CD4-positive, CD25-positive, alpha-beta regulatory T cell (primary cell): ENCODE measurements at regions not wholly inside any gene's neighbourhood (a gene's known extent, or its start where the extent isn't known, plus 50 kb on each side); places are given as distances from the start of the nearest gene placed in this dataset.

Source experiments
- ATAC-seq, 2 donors: fragments of 150-1000 bp; cut with Tn5 transposase; one replicate each; pipeline ENCODE4 v1.10.0; 2021; ENCODE audit warnings: low read depth in 2 of 2, moderate number of reproducible peaks in 2 of 2, moderate library complexity in 1 of 2
- DNase-seq, 3 donors: peaks; one replicate each; pipeline versions ENCODE4 v3.0.0 to v3.0.0-alpha.2; 2012 to 2022; ENCODE audit warnings: mixed read lengths in 1 of 3
- H3K27ac ChIP-seq: one replicate; pipeline ENCODE4 v1.7.0; 2013; ENCODE audit warnings: mild to moderate bottlenecking, low read length; ENCODE audit not compliant: insufficient read depth, poor library complexity, severe bottlenecking
- H3K27me3 ChIP-seq: one replicate; pipeline ENCODE4 v1.7.0; 2013; ENCODE audit warnings: low read length; ENCODE audit not compliant: control insufficient read depth, insufficient read depth
- H3K36me3 ChIP-seq: one replicate; pipeline ENCODE4 v1.7.0; 2013; ENCODE audit warnings: mild to moderate bottlenecking, low read length, moderate library complexity; ENCODE audit not compliant: control insufficient read depth, insufficient read depth
- H3K4me1 ChIP-seq: 2 replicates; pipeline ENCODE4 v1.7.0; 2013; ENCODE audit warnings: mild to moderate bottlenecking, low read length; ENCODE audit not compliant: insufficient read depth, control insufficient read depth, poor library complexity, severe bottlenecking
- H3K4me3 ChIP-seq: one replicate; pipeline ENCODE4 v1.7.0; 2013; ENCODE audit warnings: low read depth, mild to moderate bottlenecking, low read length, moderate library complexity
- H3K9me3 ChIP-seq, 2 experiments: 1 replicate in 1 of 2; 2 replicates in 1 of 2; pipeline ENCODE4 v1.7.0; 2013; ENCODE audit warnings: low read length in 2 of 2, mild to moderate bottlenecking in 1 of 2, moderate library complexity in 1 of 2; ENCODE audit not compliant: control insufficient read depth in 2 of 2
- H3K27ac Mint-ChIP-seq, 3 donors: one replicate each; pipeline ENCODE4 v1.8.0; 2020 to 2022; ENCODE audit warnings: mild to moderate bottlenecking in 3 of 3, mixed read lengths in 3 of 3, moderate library complexity in 2 of 3
- H3K27me3 Mint-ChIP-seq: one replicate; pipeline ENCODE4 v1.8.0; 2022; ENCODE audit warnings: mild to moderate bottlenecking, mixed read lengths
- H3K36me3 Mint-ChIP-seq: one replicate; pipeline ENCODE4 v1.8.0; 2020; ENCODE audit warnings: mixed read lengths
- H3K4me1 Mint-ChIP-seq, 4 donors: one replicate each; pipeline ENCODE4 v1.8.0; 2020 to 2022; ENCODE audit warnings: mixed read lengths in 4 of 4, mild to moderate bottlenecking in 1 of 4
- H3K4me3 Mint-ChIP-seq, 4 donors: one replicate each; pipeline ENCODE4 v1.8.0; 2020 to 2022; ENCODE audit warnings: mild to moderate bottlenecking in 4 of 4, mixed read lengths in 4 of 4, moderate library complexity in 3 of 4
- H3K9me3 Mint-ChIP-seq, 7 donors: one replicate each; pipeline ENCODE4 v1.8.0; 2020 to 2022; ENCODE audit warnings: mixed read lengths in 7 of 7, mild to moderate bottlenecking in 3 of 7, moderate library complexity in 2 of 7

- Mint-ChIP-seq H3K27me3 (no peaks in the 10 kb centered on the region), H3K27ac (no peak overlapping the region), H3K4me3 (no peak overlapping the region), H3K36me3 (no peaks in the 10 kb centered on the region), H3K4me1 (no peaks in the 10 kb centered on the region), H3K9me3 (peaks cover under 1 to 16% (median 5%) of the 10 kb centered on the region in 7 donors)
- DNase-seq (no peak), ATAC-seq (no peak)
- Histone ChIP-seq H3K4me1 (no peaks in the 10 kb centered on the region), H3K36me3 (no peaks in the 10 kb centered on the region), H3K4me3 (no peak overlapping the region), H3K27me3 (no peaks in the 10 kb centered on the region), H3K27ac (no peak overlapping the region), H3K9me3 (no peaks in the 10 kb centered on the region)
Observed at GRCh38 chr6:23445157-23445710, 680.8 kb upstream of the NRSN1 start.

GRCh38 chr6:23446469-23446967 lies 679.5 kb upstream of the NRSN1 start:
- peaks cover 0 to 14% (median 3%) of the 10 kb centered on the region in 7 donors for H3K9me3 Mint-ChIP-seq
- ATAC-seq (no peak), DNase-seq (no peak)
- H3K27ac Mint-ChIP-seq, result no peak overlapping the region
- Histone ChIP-seq H3K4me1 (no peaks in the 10 kb centered on the region), H3K27me3 (no peaks in the 10 kb centered on the region), H3K36me3 (no peaks in the 10 kb centered on the region), H3K27ac (no peak overlapping the region), H3K4me3 (no peak overlapping the region), H3K9me3 (no peaks in the 10 kb centered on the region)
- no peaks in the 10 kb centered on the region for H3K27me3 Mint-ChIP-seq
- H3K36me3 Mint-ChIP-seq, result no peaks in the 10 kb centered on the region
- no peak overlapping the region for H3K4me3 Mint-ChIP-seq
- H3K4me1 Mint-ChIP-seq, result no peaks in the 10 kb centered on the region

- Mint-ChIP-seq H3K27ac (no peak overlapping the region), H3K27me3 (no peaks in the 10 kb centered on the region)
- no peak overlapping the region for H3K4me3 ChIP-seq
Observed at GRCh38 chr6:23447731-23448130, 678.3 kb upstream of the NRSN1 start.

GRCh38 chr6:23448281-23448680 lies 677.7 kb upstream of the NRSN1 start:
- Histone ChIP-seq H3K36me3 (no peaks in the 10 kb centered on the region), H3K27me3 (no peaks in the 10 kb centered on the region), H3K9me3 (no peaks in the 10 kb centered on the region), H3K4me3 (no peak overlapping the region), H3K4me1 (no peaks in the 10 kb centered on the region), H3K27ac (no peak overlapping the region)
- no peaks in the 10 kb centered on the region for H3K27me3 Mint-ChIP-seq
- no peak overlapping the region for H3K27ac Mint-ChIP-seq
- H3K9me3 Mint-ChIP-seq, result peaks cover 0 to 11% (median 4%) of the 10 kb centered on the region in 7 donors
- no peak for DNase-seq
- no peak overlapping the region for H3K4me3 Mint-ChIP-seq
- H3K36me3 Mint-ChIP-seq, result no peaks in the 10 kb centered on the region
- no peak for ATAC-seq
- no peaks in the 10 kb centered on the region for H3K4me1 Mint-ChIP-seq

More at GRCh38 chr6:23447731-23448130, 678.3 kb upstream of the NRSN1 start:
- Histone ChIP-seq H3K27me3 (no peaks in the 10 kb centered on the region), H3K4me1 (no peaks in the 10 kb centered on the region), H3K9me3 (no peaks in the 10 kb centered on the region), H3K36me3 (no peaks in the 10 kb centered on the region), H3K27ac (no peak overlapping the region)
- ATAC-seq (no peak), DNase-seq (no peak)
- no peaks in the 10 kb centered on the region for H3K4me1 Mint-ChIP-seq
- H3K4me3 Mint-ChIP-seq, result no peak overlapping the region
- no peaks in the 10 kb centered on the region for H3K36me3 Mint-ChIP-seq
- peaks cover 0 to 12% (median 4%) of the 10 kb centered on the region in 7 donors for H3K9me3 Mint-ChIP-seq

- H3K9me3 ChIP-seq, result no peaks in the 10 kb centered on the region
- H3K27ac Mint-ChIP-seq, result no peak overlapping the region
- no peaks in the 10 kb centered on the region for H3K36me3 Mint-ChIP-seq
- no peaks in the 10 kb centered on the region for H3K4me1 Mint-ChIP-seq
- H3K4me3 Mint-ChIP-seq, result no peak overlapping the region
- no peaks in the 10 kb centered on the region for H3K27me3 Mint-ChIP-seq
- no peak overlapping the region for H3K27ac ChIP-seq
- no peak for ATAC-seq
- no peaks in the 10 kb centered on the region for H3K36me3 ChIP-seq
- H3K4me3 ChIP-seq, result no peak overlapping the region
- no peaks in the 10 kb centered on the region for H3K27me3 ChIP-seq
- H3K9me3 Mint-ChIP-seq, result peaks cover 1 to 9% (median 4%) of the 10 kb centered on the region in 7 donors
- no peaks in the 10 kb centered on the region for H3K4me1 ChIP-seq
- no peak for DNase-seq
Observed at GRCh38 chr6:23454080-23454976, 671.7 kb upstream of the NRSN1 start.

- Mint-ChIP-seq H3K9me3 (peaks cover 0 to 9% (median 4%) of the 10 kb centered on the region in 7 donors), H3K36me3 (no peaks in the 10 kb centered on the region), H3K4me1 (no peaks in the 10 kb centered on the region), H3K27me3 (no peaks in the 10 kb centered on the region), H3K4me3 (no peak overlapping the region), H3K27ac (no peak overlapping the region)
- H3K9me3 ChIP-seq, result no peaks in the 10 kb centered on the region
- ATAC-seq (no peak), DNase-seq (no peak)
- no peaks in the 10 kb centered on the region for H3K36me3 ChIP-seq
- no peak overlapping the region for H3K27ac ChIP-seq
- no peaks in the 10 kb centered on the region for H3K4me1 ChIP-seq
- H3K27me3 ChIP-seq, result no peaks in the 10 kb centered on the region
- H3K4me3 ChIP-seq, result no peak overlapping the region
Observed at GRCh38 chr6:23455754-23456153, 670.3 kb upstream of the NRSN1 start.

- DNase-seq, result no peak
- Histone ChIP-seq H3K27me3 (no peaks in the 10 kb centered on the region), H3K36me3 (no peaks in the 10 kb centered on the region), H3K4me3 (no peak overlapping the region), H3K9me3 (no peaks in the 10 kb centered on the region), H3K4me1 (no peaks in the 10 kb centered on the region), H3K27ac (no peak overlapping the region)
- ATAC-seq, result no peak
- H3K4me3 Mint-ChIP-seq, result no peak overlapping the region
- no peaks in the 10 kb centered on the region for H3K4me1 Mint-ChIP-seq
- no peaks in the 10 kb centered on the region for H3K27me3 Mint-ChIP-seq
- peaks cover 0 to 9% (median 4%) of the 10 kb centered on the region in 7 donors for H3K9me3 Mint-ChIP-seq
- no peak overlapping the region for H3K27ac Mint-ChIP-seq
- H3K36me3 Mint-ChIP-seq, result no peaks in the 10 kb centered on the region
Observed at GRCh38 chr6:23456396-23456795, 669.6 kb upstream of the NRSN1 start.
